Stomach (tissue), 4 donors: ENCODE measurements at regions not wholly inside any gene's neighbourhood (a gene's known extent, or its start where the extent isn't known, plus 50 kb on each side); places are given as distances from the start of the nearest gene placed in this dataset.

ENCODE experiments used
- CTCF ChIP-seq, 7 experiments: fragments of 450-650 bp in 4 of 7; fragments of 200-600 bp in 3 of 7; sonication (generic) in 3 of 7; IDR thresholded peaks; one replicate each; pipeline ENCODE4 v1.5.1; 2016 to 2019; ENCODE audit warnings: antibody characterized with exemption in 7 of 7, control low read depth in 2 of 7, mild to moderate bottlenecking in 1 of 7
- POLR2A ChIP-seq, 4 donors: fragments of 450-650 bp; IDR thresholded peaks; one replicate each; pipeline ENCODE4 v1.6.1; 2016; ENCODE audit warnings: antibody characterized with exemption in 4 of 4, control low read depth in 2 of 4, mild to moderate bottlenecking in 1 of 4, moderate library complexity in 1 of 4
- POLR2AphosphoS5 ChIP-seq, 3 donors: sonication (generic); formaldehyde crosslinking; IDR thresholded peaks; one replicate each; pipeline ENCODE4 v1.6.1; 2016; ENCODE audit warnings: antibody characterized with exemption in 3 of 3

GRCh38 chr6:165791876-165792437, 128.9 kb upstream of the PDE10A start:
- no peak for TF ChIP-seq CTCF (IDR thresholded peaks at IDR 0.05)
- no peak for TF ChIP-seq POLR2A (IDR thresholded peaks at IDR 0.05)
- TF ChIP-seq POLR2AphosphoS5 (IDR thresholded peaks at IDR 0.05), result no peak
